Nucleus accumbens (tissue), 56 donors: ENCODE measurements at regions not wholly inside any gene's neighbourhood (a gene's known extent, or its start where the extent isn't known, plus 50 kb on each side); places are given as distances from the start of the nearest gene placed in this dataset.

Experiments
- DNase-seq, 56 donors: peaks; one replicate each; lab custom pipeline; 2025; lab: John Stamatoyannopoulos, UW

- DNase-seq, result no peak
Observed at GRCh38 chr11:28412029-28412428, 303.8 kb downstream of the METTL15 start.

GRCh38 chr11:28401446-28401845 is 293.3 kb downstream of the METTL15 start:
- DNase-seq, result no peak

DNA sequence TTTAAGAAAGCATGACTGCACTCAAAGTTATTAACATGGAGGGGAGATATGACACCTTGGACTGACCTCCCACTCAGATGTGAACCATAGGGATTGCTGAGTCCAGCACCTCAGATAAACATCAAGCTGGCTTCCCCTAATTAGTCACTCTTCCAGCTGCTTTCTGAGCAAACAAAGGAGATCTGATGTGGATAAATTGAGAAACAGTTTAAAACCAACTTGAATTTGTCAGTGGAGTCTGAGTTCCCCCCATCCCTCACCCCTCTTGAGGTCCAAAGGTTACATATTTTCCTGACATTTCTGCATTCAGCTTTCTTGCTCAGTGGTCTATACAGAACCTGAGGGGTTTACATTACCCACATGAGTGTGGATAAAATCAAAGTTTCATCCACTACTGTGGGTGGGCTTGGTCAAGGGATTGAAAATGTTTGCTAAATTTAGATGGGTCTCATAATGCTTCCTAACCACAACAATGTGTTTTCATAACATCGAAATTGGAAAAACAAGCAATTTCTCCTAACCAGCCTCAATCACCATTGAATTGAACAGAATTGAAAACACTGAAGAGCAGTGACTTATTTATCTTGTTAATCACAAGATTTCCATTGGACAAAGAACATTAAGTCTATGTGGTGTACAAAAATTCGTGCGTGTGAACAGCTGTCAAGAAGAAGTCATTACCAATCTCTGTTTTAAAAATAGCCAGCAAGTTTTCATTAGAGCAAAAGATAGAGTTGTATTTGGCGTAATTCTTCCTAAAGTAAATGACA is 292.3 kb downstream of the METTL15 start:
- no peak for DNase-seq

GRCh38 chr11:28393348-28393747 is 285.2 kb downstream of the METTL15 start:
- no peak for DNase-seq

- DNase-seq, result no peak
Observed at GRCh38 chr11:28384418-28384817, 276.2 kb downstream of the METTL15 start.

DNA sequence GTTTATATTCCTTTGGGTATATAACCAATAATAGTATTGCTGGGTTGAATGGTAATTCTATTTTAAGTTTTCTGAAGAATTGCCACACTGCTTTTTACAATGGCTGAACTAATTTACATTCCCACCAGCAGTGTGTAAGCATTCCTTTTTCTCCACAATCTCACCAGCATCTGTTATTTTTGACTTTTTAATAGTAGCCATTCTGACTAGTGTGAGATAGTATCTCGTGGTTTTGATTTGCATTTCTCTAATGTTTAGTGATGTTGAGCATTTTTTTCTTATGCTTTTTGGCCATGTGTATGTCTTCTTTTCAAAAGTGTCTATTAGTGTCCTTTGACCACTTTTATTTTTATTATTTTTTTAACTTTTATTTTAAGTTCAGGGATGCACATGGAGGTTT is 275.3 kb downstream of the METTL15 start:
- no peak for DNase-seq
